Epithelial cell of esophagus (primary cell): ENCODE measurements at regions not wholly inside any gene's neighbourhood (a gene's known extent, or its start where the extent isn't known, plus 50 kb on each side); places are given as distances from the start of the nearest gene placed in this dataset.

Source experiments
- DNase-seq: peaks from one replicate; pipeline ENCODE4 v3.0.0; 2010; ENCODE audit warnings: low read depth
- H3K4me3 ChIP-seq: 2 replicates; pipeline ENCODE4 v1.5.1; 2011; ENCODE audit warnings: mild to moderate bottlenecking, low read length, control low read depth
- TF ChIP-seq, protein P1 (sequence below): IDR thresholded peaks from 2 replicates; pipeline ENCODE4 v1.5.1; 2011; ENCODE audit warnings: low read depth, mild to moderate bottlenecking, low read length, control low read depth, inconsistent platforms; ENCODE audit not compliant: insufficient read depth; ENCODE audit errors: missing control alignments

GRCh38 chr10:47053081-47053798, 142.0 kb downstream of the PTPN20 start:
- no peak overlapping the region for H3K4me3 ChIP-seq
- TF ChIP-seq, protein P1, sequence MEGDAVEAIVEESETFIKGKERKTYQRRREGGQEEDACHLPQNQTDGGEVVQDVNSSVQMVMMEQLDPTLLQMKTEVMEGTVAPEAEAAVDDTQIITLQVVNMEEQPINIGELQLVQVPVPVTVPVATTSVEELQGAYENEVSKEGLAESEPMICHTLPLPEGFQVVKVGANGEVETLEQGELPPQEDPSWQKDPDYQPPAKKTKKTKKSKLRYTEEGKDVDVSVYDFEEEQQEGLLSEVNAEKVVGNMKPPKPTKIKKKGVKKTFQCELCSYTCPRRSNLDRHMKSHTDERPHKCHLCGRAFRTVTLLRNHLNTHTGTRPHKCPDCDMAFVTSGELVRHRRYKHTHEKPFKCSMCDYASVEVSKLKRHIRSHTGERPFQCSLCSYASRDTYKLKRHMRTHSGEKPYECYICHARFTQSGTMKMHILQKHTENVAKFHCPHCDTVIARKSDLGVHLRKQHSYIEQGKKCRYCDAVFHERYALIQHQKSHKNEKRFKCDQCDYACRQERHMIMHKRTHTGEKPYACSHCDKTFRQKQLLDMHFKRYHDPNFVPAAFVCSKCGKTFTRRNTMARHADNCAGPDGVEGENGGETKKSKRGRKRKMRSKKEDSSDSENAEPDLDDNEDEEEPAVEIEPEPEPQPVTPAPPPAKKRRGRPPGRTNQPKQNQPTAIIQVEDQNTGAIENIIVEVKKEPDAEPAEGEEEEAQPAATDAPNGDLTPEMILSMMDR, result no peak
- no peak for DNase-seq

DNA sequence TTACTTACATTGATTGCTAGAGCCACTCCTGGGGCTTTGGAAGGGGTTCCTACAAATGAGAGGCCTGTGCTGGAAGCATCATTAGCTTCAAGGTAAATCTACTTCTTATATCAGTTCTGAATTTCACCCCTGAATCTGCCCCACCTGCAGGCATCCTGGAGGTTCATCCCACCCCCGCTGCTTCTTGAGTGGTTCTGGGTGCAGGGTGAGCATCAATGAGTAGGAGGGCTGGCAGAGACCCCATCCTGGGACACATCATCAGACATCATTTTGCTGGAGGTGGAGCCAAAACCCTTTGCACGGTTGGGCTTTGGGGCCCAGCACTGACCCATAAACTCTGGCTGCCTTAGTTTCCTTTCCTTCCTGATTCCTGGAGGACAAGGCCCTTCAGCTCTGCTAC, 143.7 kb downstream of the PTPN20 start:
- no peak overlapping the region for H3K4me3 ChIP-seq
- DNase-seq, result no peak
- TF ChIP-seq, protein P1, result no peak

- DNase-seq, result no peak
Measured at GRCh38 chr10:47055386-47056246, 144.4 kb downstream of the PTPN20 start.

DNA sequence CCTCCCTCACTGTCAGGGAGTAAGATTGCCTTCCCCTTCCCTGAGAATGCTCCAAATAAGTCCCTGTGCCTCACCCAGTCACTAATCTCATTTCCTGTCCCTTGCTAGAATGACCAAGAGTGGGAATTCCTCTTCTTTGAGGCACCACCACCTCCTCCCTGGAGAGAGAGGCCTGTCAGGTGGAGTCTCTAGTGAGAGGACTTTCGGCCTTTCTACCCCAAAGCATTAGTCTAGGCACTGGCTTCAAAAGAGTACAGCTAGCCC, 145.0 kb downstream of the PTPN20 start:
- DNase-seq, result no peak
- TF ChIP-seq, protein P1, result no peak
- H3K4me3 ChIP-seq, result no peak overlapping the region

More at GRCh38 chr10:47055386-47056246, 144.4 kb downstream of the PTPN20 start:
- no peak overlapping the region for H3K4me3 ChIP-seq
- TF ChIP-seq, protein P1, result no peak

DNA sequence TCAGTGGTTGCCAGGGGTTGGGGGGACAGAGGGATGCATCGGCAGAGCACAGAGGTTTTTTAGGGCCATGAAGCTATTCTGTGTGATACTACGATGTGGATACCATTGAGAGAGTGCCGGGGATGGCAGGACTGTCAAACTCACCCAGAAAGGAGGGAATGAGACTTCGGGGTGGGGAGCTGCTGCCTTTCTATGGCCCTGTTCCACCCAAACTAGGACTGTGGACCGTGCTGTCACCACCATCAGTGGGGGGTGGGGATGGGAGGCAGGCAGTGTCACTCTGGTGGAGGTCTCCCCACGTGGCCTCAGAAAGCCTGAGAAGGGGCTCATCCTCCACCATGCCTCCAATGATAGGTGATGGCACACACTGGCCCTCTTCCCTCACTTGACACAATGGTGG, 146.2 kb downstream of the PTPN20 start:
- DNase-seq, result no peak
- H3K4me3 ChIP-seq, result no peak overlapping the region
- TF ChIP-seq, protein P1, result no peak

- TF ChIP-seq, protein P1, result no peak
- DNase-seq, result peak; percentile 17
- H3K4me3 ChIP-seq, result no peak overlapping the region
Measured at GRCh38 chr10:47058032-47058702, 146.9 kb downstream of the PTPN20 start.
